ENCODE measurements at regions not wholly inside any gene's neighbourhood (a gene's known extent, or its start where the extent isn't known, plus 50 kb on each side); places are given as distances from the start of the nearest gene placed in this dataset.

GRCh38 chrX:63441717-63442116 is 90.6 kb upstream of the SPIN4 start:
- no peaks in the 10 kb centered on the region for H3K27me3 ChIP-seq
- H3K4me1 ChIP-seq, result no peaks in the 10 kb centered on the region
- intact Hi-C loops (cut with DNase I), result no loop called here
- no peaks in the 10 kb centered on the region for H3K36me3 ChIP-seq
- no peak overlapping the region for H3K4me3 ChIP-seq
- DNase-seq (no peak), ATAC-seq (no peak)
- TF ChIP-seq POLR2A (IDR thresholded peaks at IDR 0.05) (no peak), CTCF (IDR thresholded peaks at IDR 0.05) (no peak)
- H3K27ac ChIP-seq, result no peak overlapping the region
- 84 to 100% (median 95%) methylated on average over 2 of the region's 2 CpGs for WGBS, 4 donors
- H3K9me3 ChIP-seq, result peaks cover 0 to 11% (median 0%) of the 10 kb centered on the region in 12 donors

GRCh38 chrX:63439580-63439979 is 88.4 kb upstream of the SPIN4 start:
- Histone ChIP-seq H3K9me3 (peaks cover 0 to 3% (median 0%) of the 10 kb centered on the region in 12 donors), H3K4me3 (no peak overlapping the region), H3K36me3 (no peaks in the 10 kb centered on the region), H3K4me1 (no peaks in the 10 kb centered on the region), H3K27me3 (no peaks in the 10 kb centered on the region), H3K27ac (no peak overlapping the region)
- intact Hi-C loops (cut with DNase I), result no loop called here
- DNase-seq (no peak), ATAC-seq (no peak)
- 96 to 100% (median 97%) methylated on average over 1 of the region's 1 CpG for WGBS, 4 donors
- TF ChIP-seq POLR2A (IDR thresholded peaks at IDR 0.05), result no peak
- TF ChIP-seq CTCF (IDR thresholded peaks at IDR 0.05), result no peak

DNA sequence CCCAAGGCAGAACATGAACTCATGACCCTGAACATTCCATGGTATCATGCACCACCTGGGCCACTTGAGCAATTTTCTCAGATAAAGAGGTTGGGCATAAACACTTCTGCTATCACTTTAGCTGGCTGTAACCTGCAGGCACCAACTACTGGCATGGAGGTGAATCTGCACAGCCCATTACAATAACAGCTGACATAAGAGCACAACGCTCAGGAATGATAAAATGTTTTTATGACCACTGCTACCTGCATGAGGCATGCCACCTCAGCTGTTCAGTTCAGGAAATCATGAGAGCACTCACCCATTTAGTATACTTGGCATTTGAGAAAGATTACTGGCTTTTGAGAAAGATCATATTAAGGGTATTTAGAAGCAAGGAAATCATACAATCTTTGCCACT is 85.7 kb upstream of the SPIN4 start:
- Histone ChIP-seq H3K4me3 (no peak overlapping the region), H3K36me3 (no peaks in the 10 kb centered on the region), H3K4me1 (no peaks in the 10 kb centered on the region), H3K9me3 (peaks cover 0 to 3% (median 0%) of the 10 kb centered on the region in 12 donors), H3K27me3 (no peaks in the 10 kb centered on the region), H3K27ac (no peak overlapping the region)
- ATAC-seq, result no peak
- intact Hi-C loops (cut with DNase I), result no loop called here
- 33 to 60% (median 53%) methylated on average over 1 of the region's 1 CpG for WGBS, 4 donors
- TF ChIP-seq CTCF (IDR thresholded peaks at IDR 0.05) (no peak), POLR2A (IDR thresholded peaks at IDR 0.05) (no peak)
- DNase-seq, result no peak

- H3K36me3 ChIP-seq, result no peaks in the 10 kb centered on the region
- H3K9me3 ChIP-seq, result peaks cover 0 to 3% (median 0%) of the 10 kb centered on the region in 12 donors
- TF ChIP-seq CTCF (IDR thresholded peaks at IDR 0.05) (no peak), POLR2A (IDR thresholded peaks at IDR 0.05) (no peak)
- no peaks in the 10 kb centered on the region for H3K27me3 ChIP-seq
- DNase-seq, result no peak
- no peak for ATAC-seq
- 75 to 84% (median 82%) methylated on average over 6 of the region's 6 CpGs for WGBS, 4 donors
- no peak overlapping the region for H3K4me3 ChIP-seq
- H3K27ac ChIP-seq, result no peak overlapping the region
- intact Hi-C loops (cut with DNase I), result no loop called here
- H3K4me1 ChIP-seq, result no peaks in the 10 kb centered on the region
Measured at GRCh38 chrX:63434665-63435064, 83.5 kb upstream of the SPIN4 start.
